ENCODE measurements at regions not wholly inside any gene's neighbourhood (a gene's known extent, or its start where the extent isn't known, plus 50 kb on each side); places are given as distances from the start of the nearest gene placed in this dataset.

GRCh38 chr12:67411562-67411961 lies 142.4 kb downstream of the CAND1 start:
- TF ChIP-seq PATZ1 (CRISPR knock-in tag; IDR thresholded peaks at IDR 0.05; ENCODE audit: borderline replicate concordance) (no peak), ISL1 (CRISPR knock-in tag; IDR thresholded peaks at IDR 0.05) (no peak), CSDC2 (CRISPR knock-in tag; IDR thresholded peaks at IDR 0.05) (no peak), CREB5 (CRISPR knock-in tag; IDR thresholded peaks at IDR 0.05; ENCODE audit: low read depth) (no peak), OSR1 (CRISPR knock-in tag; IDR thresholded peaks at IDR 0.05) (no peak), ARNTL (CRISPR knock-in tag; IDR thresholded peaks at IDR 0.05; ENCODE audit: borderline replicate concordance, low read depth) (no peak), RARB (CRISPR knock-in tag; IDR thresholded peaks at IDR 0.05) (no peak), ZFP3 (CRISPR knock-in tag; IDR thresholded peaks at IDR 0.05) (no peak), ZNF70 (CRISPR knock-in tag; IDR thresholded peaks at IDR 0.05) (no peak)
- TF ChIP-seq, protein P1, sequence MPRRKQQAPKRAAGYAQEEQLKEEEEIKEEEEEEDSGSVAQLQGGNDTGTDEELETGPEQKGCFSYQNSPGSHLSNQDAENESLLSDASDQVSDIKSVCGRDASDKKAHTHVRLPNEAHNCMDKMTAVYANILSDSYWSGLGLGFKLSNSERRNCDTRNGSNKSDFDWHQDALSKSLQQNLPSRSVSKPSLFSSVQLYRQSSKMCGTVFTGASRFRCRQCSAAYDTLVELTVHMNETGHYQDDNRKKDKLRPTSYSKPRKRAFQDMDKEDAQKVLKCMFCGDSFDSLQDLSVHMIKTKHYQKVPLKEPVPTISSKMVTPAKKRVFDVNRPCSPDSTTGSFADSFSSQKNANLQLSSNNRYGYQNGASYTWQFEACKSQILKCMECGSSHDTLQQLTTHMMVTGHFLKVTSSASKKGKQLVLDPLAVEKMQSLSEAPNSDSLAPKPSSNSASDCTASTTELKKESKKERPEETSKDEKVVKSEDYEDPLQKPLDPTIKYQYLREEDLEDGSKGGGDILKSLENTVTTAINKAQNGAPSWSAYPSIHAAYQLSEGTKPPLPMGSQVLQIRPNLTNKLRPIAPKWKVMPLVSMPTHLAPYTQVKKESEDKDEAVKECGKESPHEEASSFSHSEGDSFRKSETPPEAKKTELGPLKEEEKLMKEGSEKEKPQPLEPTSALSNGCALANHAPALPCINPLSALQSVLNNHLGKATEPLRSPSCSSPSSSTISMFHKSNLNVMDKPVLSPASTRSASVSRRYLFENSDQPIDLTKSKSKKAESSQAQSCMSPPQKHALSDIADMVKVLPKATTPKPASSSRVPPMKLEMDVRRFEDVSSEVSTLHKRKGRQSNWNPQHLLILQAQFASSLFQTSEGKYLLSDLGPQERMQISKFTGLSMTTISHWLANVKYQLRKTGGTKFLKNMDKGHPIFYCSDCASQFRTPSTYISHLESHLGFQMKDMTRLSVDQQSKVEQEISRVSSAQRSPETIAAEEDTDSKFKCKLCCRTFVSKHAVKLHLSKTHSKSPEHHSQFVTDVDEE (CRISPR knock-in tag; IDR thresholded peaks at IDR 0.05): no peak
- TF ChIP-seq, protein P2, sequence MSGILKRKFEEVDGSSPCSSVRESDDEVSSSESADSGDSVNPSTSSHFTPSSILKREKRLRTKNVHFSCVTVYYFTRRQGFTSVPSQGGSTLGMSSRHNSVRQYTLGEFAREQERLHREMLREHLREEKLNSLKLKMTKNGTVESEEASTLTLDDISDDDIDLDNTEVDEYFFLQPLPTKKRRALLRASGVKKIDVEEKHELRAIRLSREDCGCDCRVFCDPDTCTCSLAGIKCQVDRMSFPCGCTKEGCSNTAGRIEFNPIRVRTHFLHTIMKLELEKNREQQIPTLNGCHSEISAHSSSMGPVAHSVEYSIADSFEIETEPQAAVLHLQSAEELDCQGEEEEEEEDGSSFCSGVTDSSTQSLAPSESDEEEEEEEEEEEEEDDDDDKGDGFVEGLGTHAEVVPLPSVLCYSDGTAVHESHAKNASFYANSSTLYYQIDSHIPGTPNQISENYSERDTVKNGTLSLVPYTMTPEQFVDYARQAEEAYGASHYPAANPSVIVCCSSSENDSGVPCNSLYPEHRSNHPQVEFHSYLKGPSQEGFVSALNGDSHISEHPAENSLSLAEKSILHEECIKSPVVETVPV (CRISPR knock-in tag; IDR thresholded peaks at IDR 0.05): no peak

Measured in SK-N-SH treated with all-trans-retinoic acid at 6 μM for 48 hours (cell line).